ENCODE measurements at regions not wholly inside any gene's neighbourhood (a gene's known extent, or its start where the extent isn't known, plus 50 kb on each side); places are given as distances from the start of the nearest gene placed in this dataset.

DNA sequence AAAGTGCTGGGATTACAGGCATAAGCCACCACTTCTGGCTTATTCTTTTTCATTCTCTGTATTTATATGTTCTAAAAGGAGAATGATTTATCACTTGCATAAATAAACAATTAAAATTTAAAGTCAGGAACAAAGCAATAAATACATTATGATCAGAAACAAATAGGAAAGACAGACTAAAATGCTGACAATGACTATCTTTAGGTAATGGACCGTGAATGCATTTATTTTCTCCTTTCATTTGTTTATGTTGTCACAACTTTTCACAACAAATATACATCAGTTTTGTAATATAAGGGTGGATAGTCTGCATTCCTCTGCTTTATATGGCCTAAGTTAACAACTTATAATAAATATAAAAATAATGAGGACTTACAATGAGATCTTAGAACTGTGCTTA is 199.2 kb upstream of the EPHA4 start:
- H2AFZ ChIP-seq (ENCODE audit: low read depth): no peak overlapping the region
- no peak overlapping the region for H3K27ac ChIP-seq (ENCODE audit: low read depth in 2 of 2, low read length in 1 of 2)
- H3K9me3 ChIP-seq: no peaks in the 10 kb centered on the region
- no peak overlapping the region for H3K4me3 ChIP-seq (ENCODE audit: low read depth in 2 of 2, low read length in 1 of 2)
- no peaks in the 10 kb centered on the region for H3K36me3 ChIP-seq (replicated peaks in 1 of 2; ENCODE audit: control insufficient read depth in 1 of 2, insufficient read depth in 2 of 2, low read length in 1 of 2)
- no peaks in the 10 kb centered on the region for H4K20me1 ChIP-seq (ENCODE audit: insufficient read depth)
- H3K4me2 ChIP-seq: no peak overlapping the region
- no peaks in the 10 kb centered on the region for H3K79me2 ChIP-seq (ENCODE audit: insufficient read depth)
- no peak for DNase-seq
- no peak overlapping the region for H3K9ac ChIP-seq
- POLR2A ChIA-PET: no interaction called here
- H3F3A ChIP-seq (replicated peaks; ENCODE audit: insufficient read depth): no peaks in the 10 kb centered on the region
- H3K9me2 ChIP-seq: no peaks in the 10 kb centered on the region
- WGBS (ENCODE audit: low lambda C conversion rate): 9% methylated on average over 1 of the region's 1 CpG
- CTCF ChIA-PET: no interaction called here
- H3K27me3 ChIP-seq (ENCODE audit: insufficient read depth): no peaks in the 10 kb centered on the region
- no peaks in the 10 kb centered on the region for H3K4me1 ChIP-seq (ENCODE audit: control insufficient read depth in 1 of 2, insufficient read depth in 2 of 2, low read depth in 1 of 2, low read length in 1 of 2)
- TF ChIP-seq, protein P1, sequence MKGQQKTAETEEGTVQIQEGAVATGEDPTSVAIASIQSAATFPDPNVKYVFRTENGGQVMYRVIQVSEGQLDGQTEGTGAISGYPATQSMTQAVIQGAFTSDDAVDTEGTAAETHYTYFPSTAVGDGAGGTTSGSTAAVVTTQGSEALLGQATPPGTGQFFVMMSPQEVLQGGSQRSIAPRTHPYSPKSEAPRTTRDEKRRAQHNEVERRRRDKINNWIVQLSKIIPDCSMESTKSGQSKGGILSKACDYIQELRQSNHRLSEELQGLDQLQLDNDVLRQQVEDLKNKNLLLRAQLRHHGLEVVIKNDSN (IDR thresholded peaks at IDR 0.05; ENCODE audit: borderline replicate concordance, low read depth): no peak
- TF ChIP-seq, protein P2, sequence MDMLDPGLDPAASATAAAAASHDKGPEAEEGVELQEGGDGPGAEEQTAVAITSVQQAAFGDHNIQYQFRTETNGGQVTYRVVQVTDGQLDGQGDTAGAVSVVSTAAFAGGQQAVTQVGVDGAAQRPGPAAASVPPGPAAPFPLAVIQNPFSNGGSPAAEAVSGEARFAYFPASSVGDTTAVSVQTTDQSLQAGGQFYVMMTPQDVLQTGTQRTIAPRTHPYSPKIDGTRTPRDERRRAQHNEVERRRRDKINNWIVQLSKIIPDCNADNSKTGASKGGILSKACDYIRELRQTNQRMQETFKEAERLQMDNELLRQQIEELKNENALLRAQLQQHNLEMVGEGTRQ (IDR thresholded peaks at IDR 0.05; ENCODE audit: borderline replicate concordance, low read depth, low read length): no peak
- TF ChIP-seq EZH2phosphoT487 (IDR thresholded peaks at IDR 0.05; ENCODE audit: borderline replicate concordance, low read depth): no peak
- TF ChIP-seq RAD21 (IDR thresholded peaks at IDR 0.05; ENCODE audit: low read length): no peak

DNA sequence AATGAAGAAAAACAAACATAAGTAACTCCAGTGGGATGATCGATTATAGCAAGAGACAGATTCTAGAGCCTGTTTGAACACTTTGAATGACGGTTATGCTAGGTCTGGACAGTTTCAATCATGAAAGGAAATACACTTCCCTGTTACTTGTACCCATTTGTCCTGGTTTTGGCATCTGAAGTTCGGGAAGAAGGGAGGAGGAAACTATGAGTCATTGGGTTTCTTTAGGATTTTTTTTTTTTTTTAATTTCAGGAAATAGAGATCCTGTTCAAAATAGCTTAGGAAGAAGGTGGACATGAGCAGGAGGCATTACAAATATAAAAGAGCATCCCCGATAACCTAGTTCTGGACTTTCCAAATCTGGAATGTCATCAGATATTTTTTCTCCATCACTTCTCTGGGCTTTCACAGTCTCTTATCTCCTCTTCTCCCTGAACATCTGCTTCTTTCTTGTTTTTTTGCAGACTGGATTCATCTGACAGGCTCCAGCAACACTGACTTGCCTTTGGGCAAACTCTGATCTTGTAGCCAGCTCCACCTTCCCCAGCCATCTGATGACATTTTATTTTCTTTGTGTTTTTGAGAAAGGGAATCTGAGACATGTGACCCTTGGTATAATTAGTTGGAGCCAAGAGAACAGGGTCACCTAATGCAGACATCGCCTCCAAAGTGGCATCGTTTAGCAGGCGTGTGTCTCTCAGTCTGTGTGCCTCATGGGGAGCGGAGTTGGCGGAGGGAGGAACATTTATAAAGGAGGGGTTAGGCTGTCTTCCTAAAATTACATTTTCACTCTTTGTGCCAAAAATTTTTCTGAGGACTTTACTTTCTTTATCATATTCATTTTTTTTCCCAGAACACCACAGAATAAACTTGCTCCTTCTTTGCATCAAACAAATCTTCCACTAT is 195.3 kb upstream of the EPHA4 start:
- H3K27ac ChIP-seq (ENCODE audit: low read depth in 2 of 2, low read length in 1 of 2): no peak overlapping the region
- H3K4me2 ChIP-seq: no peak overlapping the region
- H3K79me2 ChIP-seq (ENCODE audit: insufficient read depth): no peaks in the 10 kb centered on the region
- no peaks in the 10 kb centered on the region for H4K20me1 ChIP-seq (ENCODE audit: insufficient read depth)
- ChIA-PET POLR2A (no interaction called here), CTCF (interaction anchor here (1.2 kb wide), 1 partner anchor 14 kb away, joined by 3 read pairs; no protein-coding TSS in a partner anchor)
- H3K36me3 ChIP-seq (replicated peaks in 1 of 2; ENCODE audit: control insufficient read depth in 1 of 2, insufficient read depth in 2 of 2, low read length in 1 of 2): no peaks in the 10 kb centered on the region
- no peak overlapping the region for H3K9ac ChIP-seq
- H3F3A ChIP-seq (replicated peaks; ENCODE audit: insufficient read depth): no peaks in the 10 kb centered on the region
- H3K4me1 ChIP-seq (ENCODE audit: control insufficient read depth in 1 of 2, insufficient read depth in 2 of 2, low read depth in 1 of 2, low read length in 1 of 2): no peaks in the 10 kb centered on the region
- H2AFZ ChIP-seq (ENCODE audit: low read depth): no peak overlapping the region
- DNase-seq: no peak
- H3K4me3 ChIP-seq (ENCODE audit: low read depth in 2 of 2, low read length in 1 of 2): no peak overlapping the region
- 11% methylated on average over 9 of the region's 9 CpGs for WGBS (ENCODE audit: low lambda C conversion rate)
- H3K9me2 ChIP-seq: no peaks in the 10 kb centered on the region
- H3K9me3 ChIP-seq: no peaks in the 10 kb centered on the region
- no peak for TF ChIP-seq GATA2 (CRISPR knock-in tag; IDR thresholded peaks at IDR 0.05)
- TF ChIP-seq, protein P3, sequence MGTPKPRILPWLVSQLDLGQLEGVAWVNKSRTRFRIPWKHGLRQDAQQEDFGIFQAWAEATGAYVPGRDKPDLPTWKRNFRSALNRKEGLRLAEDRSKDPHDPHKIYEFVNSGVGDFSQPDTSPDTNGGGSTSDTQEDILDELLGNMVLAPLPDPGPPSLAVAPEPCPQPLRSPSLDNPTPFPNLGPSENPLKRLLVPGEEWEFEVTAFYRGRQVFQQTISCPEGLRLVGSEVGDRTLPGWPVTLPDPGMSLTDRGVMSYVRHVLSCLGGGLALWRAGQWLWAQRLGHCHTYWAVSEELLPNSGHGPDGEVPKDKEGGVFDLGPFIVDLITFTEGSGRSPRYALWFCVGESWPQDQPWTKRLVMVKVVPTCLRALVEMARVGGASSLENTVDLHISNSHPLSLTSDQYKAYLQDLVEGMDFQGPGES (IDR thresholded peaks at IDR 0.05; ENCODE audit: low read depth, low read length): no peak
- no peaks in the 10 kb centered on the region for H3K27me3 ChIP-seq (ENCODE audit: insufficient read depth)

DNA sequence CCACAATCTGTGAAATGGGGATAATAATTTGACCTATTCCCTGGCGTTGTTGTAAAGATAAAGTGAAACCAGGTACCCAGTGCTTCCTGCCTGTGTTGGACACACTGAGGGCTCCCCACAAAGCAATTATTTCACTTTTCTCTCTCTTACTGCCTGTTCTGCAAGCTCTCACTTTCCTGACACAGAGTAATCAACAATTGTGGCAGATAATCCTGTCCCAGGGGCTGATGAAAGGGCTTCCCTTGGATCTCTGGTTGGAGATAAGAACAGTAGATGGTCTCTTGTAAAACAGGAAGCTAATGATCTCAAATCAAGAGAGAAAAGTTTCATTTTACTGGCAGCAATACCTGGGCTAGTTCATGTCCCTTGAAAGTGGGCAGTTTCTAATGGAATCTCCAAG is 190.4 kb upstream of the EPHA4 start:
- no peaks in the 10 kb centered on the region for H3K9me2 ChIP-seq
- H3K4me2 ChIP-seq: no peak overlapping the region
- H3K9ac ChIP-seq: no peak overlapping the region
- no peak overlapping the region for H3K27ac ChIP-seq (ENCODE audit: low read depth in 2 of 2, low read length in 1 of 2)
- no peaks in the 10 kb centered on the region for H3F3A ChIP-seq (replicated peaks; ENCODE audit: insufficient read depth)
- H3K4me3 ChIP-seq (ENCODE audit: low read depth in 2 of 2, low read length in 1 of 2): no peak overlapping the region
- ChIA-PET CTCF (no interaction called here), POLR2A (no interaction called here)
- TF ChIP-seq EP300 (IDR thresholded peaks at IDR 0.05; ENCODE audit: borderline replicate concordance in 1 of 2, low read depth in 1 of 2, low read length in 1 of 2): no peak
- no peaks in the 10 kb centered on the region for H4K20me1 ChIP-seq (ENCODE audit: insufficient read depth)
- 0% methylated on average over 1 of the region's 1 CpG for WGBS (ENCODE audit: low lambda C conversion rate)
- no peak for DNase-seq
- H3K27me3 ChIP-seq (ENCODE audit: insufficient read depth): no peaks in the 10 kb centered on the region
- H3K79me2 ChIP-seq (ENCODE audit: insufficient read depth): no peaks in the 10 kb centered on the region
- H3K4me1 ChIP-seq (ENCODE audit: control insufficient read depth in 1 of 2, insufficient read depth in 2 of 2, low read depth in 1 of 2, low read length in 1 of 2): no peaks in the 10 kb centered on the region
- H3K36me3 ChIP-seq (replicated peaks in 1 of 2; ENCODE audit: control insufficient read depth in 1 of 2, insufficient read depth in 2 of 2, low read length in 1 of 2): no peaks in the 10 kb centered on the region
- no peak overlapping the region for H2AFZ ChIP-seq (ENCODE audit: low read depth)
- H3K9me3 ChIP-seq: no peaks in the 10 kb centered on the region
